NB4 (cell line): ENCODE measurements at regions not wholly inside any gene's neighbourhood (a gene's known extent, or its start where the extent isn't known, plus 50 kb on each side); places are given as distances from the start of the nearest gene placed in this dataset.

Experiments used
- MAX ChIP-seq: IDR thresholded peaks from 2 replicates; pipeline ENCODE4 v1.6.1; 2011; ENCODE audit warnings: low read depth, low read length
- MYC ChIP-seq: IDR thresholded peaks from 2 replicates; pipeline ENCODE4 v1.6.1; 2011; ENCODE audit warnings: low read depth, low read length
- POLR2A ChIP-seq: IDR thresholded peaks from 2 replicates; pipeline ENCODE4 v1.6.1; 2011; ENCODE audit warnings: mild to moderate bottlenecking; ENCODE audit not compliant: insufficient read length; ENCODE audit errors: extremely low read depth
- TF ChIP-seq, protein P1 (sequence below): IDR thresholded peaks from one replicate; pipeline ENCODE4 v1.5.1; 2012; ENCODE audit warnings: low read depth, low read length

- TF ChIP-seq POLR2A (no peak), MAX (no peak), MYC (no peak)
- TF ChIP-seq, protein P1, sequence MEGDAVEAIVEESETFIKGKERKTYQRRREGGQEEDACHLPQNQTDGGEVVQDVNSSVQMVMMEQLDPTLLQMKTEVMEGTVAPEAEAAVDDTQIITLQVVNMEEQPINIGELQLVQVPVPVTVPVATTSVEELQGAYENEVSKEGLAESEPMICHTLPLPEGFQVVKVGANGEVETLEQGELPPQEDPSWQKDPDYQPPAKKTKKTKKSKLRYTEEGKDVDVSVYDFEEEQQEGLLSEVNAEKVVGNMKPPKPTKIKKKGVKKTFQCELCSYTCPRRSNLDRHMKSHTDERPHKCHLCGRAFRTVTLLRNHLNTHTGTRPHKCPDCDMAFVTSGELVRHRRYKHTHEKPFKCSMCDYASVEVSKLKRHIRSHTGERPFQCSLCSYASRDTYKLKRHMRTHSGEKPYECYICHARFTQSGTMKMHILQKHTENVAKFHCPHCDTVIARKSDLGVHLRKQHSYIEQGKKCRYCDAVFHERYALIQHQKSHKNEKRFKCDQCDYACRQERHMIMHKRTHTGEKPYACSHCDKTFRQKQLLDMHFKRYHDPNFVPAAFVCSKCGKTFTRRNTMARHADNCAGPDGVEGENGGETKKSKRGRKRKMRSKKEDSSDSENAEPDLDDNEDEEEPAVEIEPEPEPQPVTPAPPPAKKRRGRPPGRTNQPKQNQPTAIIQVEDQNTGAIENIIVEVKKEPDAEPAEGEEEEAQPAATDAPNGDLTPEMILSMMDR, result no peak
Observed at GRCh38 chr22:46089426-46090035, 60.8 kb upstream of the PPARA start.
